ENCODE measurements at regions not wholly inside any gene's neighbourhood (a gene's known extent, or its start where the extent isn't known, plus 50 kb on each side); places are given as distances from the start of the nearest gene placed in this dataset.

- DNase-seq (ENCODE audit: low read depth): no peak
- TF ChIP-seq CTCF (conservative IDR thresholded peaks at IDR 0.05; ENCODE audit: low read depth, low read length): no peak
- no peak overlapping the region for H3K4me3 ChIP-seq (ENCODE audit: low read depth, low read length)
Measured at GRCh38 chr12:91900971-91901370, 244.7 kb downstream of the BTG1 start.

- TF ChIP-seq CTCF (conservative IDR thresholded peaks at IDR 0.05; ENCODE audit: low read depth, low read length): no peak
- DNase-seq (ENCODE audit: low read depth): no peak
- H3K4me3 ChIP-seq (ENCODE audit: low read depth, low read length): no peak overlapping the region
Measured at GRCh38 chr12:91899056-91899455, 246.6 kb downstream of the BTG1 start.

- TF ChIP-seq CTCF (conservative IDR thresholded peaks at IDR 0.05; ENCODE audit: low read depth, low read length): no peak
- no peak overlapping the region for H3K4me3 ChIP-seq (ENCODE audit: low read depth, low read length)
- no peak for DNase-seq (ENCODE audit: low read depth)
Measured at GRCh38 chr12:91897025-91897515, 248.6 kb downstream of the BTG1 start.

- no peak for DNase-seq (ENCODE audit: low read depth)
- TF ChIP-seq CTCF (conservative IDR thresholded peaks at IDR 0.05; ENCODE audit: low read depth, low read length): no peak
- H3K4me3 ChIP-seq (ENCODE audit: low read depth, low read length): no peak overlapping the region
Measured at GRCh38 chr12:91896286-91897024, 249.2 kb downstream of the BTG1 start.

DNA sequence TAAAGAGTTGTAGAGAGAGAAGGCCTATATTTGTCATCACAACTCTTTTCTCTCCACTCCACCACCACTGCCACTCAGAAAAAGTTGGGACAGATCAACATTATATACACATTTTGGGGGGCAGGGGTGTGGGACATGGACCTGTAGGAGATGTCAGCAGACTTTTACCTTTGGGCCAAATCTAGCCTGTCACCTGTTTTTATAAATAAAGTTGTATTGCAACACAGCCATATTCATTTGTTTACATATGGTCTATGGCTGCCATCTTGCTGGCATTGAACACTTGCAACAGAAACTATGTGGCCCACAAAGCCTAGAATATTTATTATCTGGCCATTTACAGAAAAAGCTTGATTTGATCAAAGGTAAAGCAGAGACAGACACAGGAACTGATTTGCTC is 250.7 kb downstream of the BTG1 start:
- DNase-seq (ENCODE audit: low read depth): no peak
- H3K4me3 ChIP-seq (ENCODE audit: low read depth, low read length): no peak overlapping the region
- no peak for TF ChIP-seq CTCF (conservative IDR thresholded peaks at IDR 0.05; ENCODE audit: low read depth, low read length)

DNA sequence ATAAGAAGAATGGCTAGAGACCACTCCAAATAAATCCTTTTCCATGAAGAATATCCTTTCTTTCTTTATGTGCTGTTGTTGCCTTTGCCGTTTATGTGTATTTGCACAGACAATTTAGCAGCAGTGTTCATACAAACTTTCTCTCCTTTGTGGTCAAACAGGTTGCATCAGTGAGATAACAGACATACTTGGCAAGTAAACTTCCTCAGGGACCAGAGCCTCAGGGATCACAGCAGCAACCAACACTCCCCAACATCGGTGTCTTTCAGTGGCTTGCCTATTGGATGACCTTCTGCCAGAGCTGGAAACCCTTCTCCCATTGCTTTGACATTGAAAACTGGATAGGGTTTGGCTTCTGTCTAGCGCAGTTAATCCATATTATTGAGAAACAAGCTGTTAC is 252.2 kb downstream of the BTG1 start:
- TF ChIP-seq CTCF (conservative IDR thresholded peaks at IDR 0.05; ENCODE audit: low read depth, low read length): no peak
- no peak overlapping the region for H3K4me3 ChIP-seq (ENCODE audit: low read depth, low read length)
- DNase-seq (ENCODE audit: low read depth): peak; percentile 13

All from choroid plexus epithelial cell (primary cell).